A673 (cell line): ENCODE measurements at regions not wholly inside any gene's neighbourhood (a gene's known extent, or its start where the extent isn't known, plus 50 kb on each side); places are given as distances from the start of the nearest gene placed in this dataset.

ENCODE experiments used
- CTCF ChIP-seq: fragments of 300-800, 200-600 bp; sonication (generic); conservative IDR thresholded peaks from 2 replicates; pipeline ENCODE4 v1.5.1; 2017; ENCODE audit warnings: low read depth, mild to moderate bottlenecking, antibody characterized with exemption, low read length, moderate library complexity, mixed read lengths
- EZH2 ChIP-seq: fragments of 200-600 bp; sonication (generic); IDR thresholded peaks from 2 replicates; pipeline ENCODE4 v1.6.1; 2017; ENCODE audit warnings: borderline replicate concordance, low read depth, mild to moderate bottlenecking, mixed read lengths, antibody characterized with exemption, low read length; ENCODE audit not compliant: poor library complexity, severe bottlenecking

- TF ChIP-seq CTCF (no peak), EZH2 (no peak)
Measured at GRCh38 chr3:30189900-30190299, 416.5 kb upstream of the TGFBR2 start.
